ENCODE measurements at regions not wholly inside any gene's neighbourhood (a gene's known extent, or its start where the extent isn't known, plus 50 kb on each side); places are given as distances from the start of the nearest gene placed in this dataset.

DNA sequence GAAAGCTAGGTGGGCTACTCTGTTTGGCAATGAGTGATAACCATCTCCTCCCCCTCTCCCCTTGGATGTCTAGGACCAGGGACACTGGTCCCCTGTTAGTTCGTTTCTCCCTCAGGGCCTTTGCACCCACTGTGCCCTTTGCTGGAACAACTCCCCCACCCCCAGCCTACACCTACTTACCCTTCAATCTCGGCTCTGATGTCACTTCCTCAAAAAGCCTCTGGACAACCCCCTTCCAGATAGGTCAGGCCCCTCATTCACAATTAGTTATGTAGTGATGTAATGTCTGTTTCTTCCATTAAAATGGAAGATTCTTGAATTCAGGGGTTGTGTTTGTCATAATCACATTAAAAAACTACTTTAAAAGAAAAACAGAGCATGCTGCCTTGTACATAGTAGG lies 152.9 kb downstream of the SNX10 start:
- no peaks in the 10 kb centered on the region for H3K9me3 Mint-ChIP-seq
- H3K27me3 Mint-ChIP-seq (ENCODE audit: low read depth), result peaks cover 14% of the 10 kb centered on the region
- no peak overlapping the region for H3K4me3 Mint-ChIP-seq
- H3K27ac Mint-ChIP-seq, result no peak overlapping the region
- H3K4me1 Mint-ChIP-seq (ENCODE audit: low read depth), result no peaks in the 10 kb centered on the region
- DNase-seq (ENCODE audit: low spot score), result no peak
- H3K36me3 Mint-ChIP-seq (ENCODE audit: low read depth), result no peaks in the 10 kb centered on the region

DNA sequence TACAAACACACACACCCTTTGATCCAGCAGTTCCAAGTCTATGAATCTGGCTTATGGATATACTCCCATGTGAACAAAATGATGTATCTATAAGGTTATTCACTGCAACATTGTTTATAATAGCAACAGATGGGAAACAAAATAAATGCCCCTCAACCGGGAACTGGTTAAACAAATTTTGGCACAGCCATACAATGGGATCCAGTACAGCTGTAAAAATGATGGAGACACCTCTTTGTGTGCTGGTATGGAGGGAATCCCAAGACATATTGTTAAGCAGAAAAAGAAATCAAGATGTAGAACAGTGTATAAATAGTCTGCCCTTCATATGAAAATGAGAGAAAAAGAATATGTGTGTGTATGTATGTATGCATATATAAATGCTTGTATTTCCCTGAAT lies 155.5 kb downstream of the SNX10 start:
- peaks cover 14% of the 10 kb centered on the region for H3K27me3 Mint-ChIP-seq (ENCODE audit: low read depth)
- no peak overlapping the region for H3K27ac Mint-ChIP-seq
- no peaks in the 10 kb centered on the region for H3K36me3 Mint-ChIP-seq (ENCODE audit: low read depth)
- no peaks in the 10 kb centered on the region for H3K4me1 Mint-ChIP-seq (ENCODE audit: low read depth)
- no peak for DNase-seq (ENCODE audit: low spot score)
- H3K4me3 Mint-ChIP-seq, result no peak overlapping the region
- no peaks in the 10 kb centered on the region for H3K9me3 Mint-ChIP-seq

DNA sequence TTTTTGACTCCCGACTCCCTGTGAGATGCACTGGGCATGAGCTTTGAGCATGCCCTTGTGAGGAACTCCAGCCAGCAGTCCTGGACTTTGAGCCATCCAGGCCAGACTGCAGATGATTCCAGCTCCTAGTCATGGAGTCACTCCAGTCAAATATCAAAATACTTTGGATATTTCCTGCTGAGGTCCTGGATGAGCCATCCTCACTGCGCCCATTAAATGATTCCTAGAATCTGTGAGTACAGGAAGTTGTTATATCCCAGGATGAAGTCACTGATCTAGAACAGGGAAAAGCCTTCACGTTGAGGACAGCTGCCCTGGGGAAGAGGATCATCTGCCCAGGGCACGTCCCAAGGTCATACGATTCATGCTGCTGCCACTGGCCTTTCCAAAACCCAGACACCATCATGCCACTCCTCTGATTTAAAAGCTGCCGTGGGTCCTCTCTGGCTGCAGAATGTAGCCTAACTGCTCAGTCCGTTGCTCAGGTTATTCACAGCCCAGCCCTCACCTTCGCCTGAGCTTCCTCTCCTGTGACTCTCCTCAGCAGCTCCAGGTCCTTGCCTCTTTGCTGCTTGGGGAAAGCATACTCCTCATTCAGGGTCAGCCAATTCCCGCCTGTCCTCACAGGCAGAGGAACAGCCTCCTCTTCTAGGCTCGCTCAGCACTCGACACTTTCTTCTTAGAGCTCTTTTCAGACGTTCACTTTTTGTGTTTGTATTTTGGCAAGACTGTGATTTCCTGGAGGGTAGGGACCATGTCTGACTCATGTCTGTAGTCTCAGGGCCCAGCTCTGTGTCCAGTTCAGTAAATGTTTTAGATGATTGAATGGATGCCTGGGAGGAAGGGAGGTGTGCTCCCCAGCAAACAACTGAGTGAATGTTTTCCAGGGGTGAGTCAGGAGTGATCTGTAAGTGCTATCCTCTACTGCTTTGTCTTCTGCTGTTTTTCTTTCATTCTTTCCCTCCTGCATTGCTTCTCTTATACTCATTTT lies 157.8 kb downstream of the SNX10 start:
- H3K27me3 Mint-ChIP-seq (ENCODE audit: low read depth), result peaks cover 14% of the 10 kb centered on the region
- no peak overlapping the region for H3K4me3 Mint-ChIP-seq

DNA sequence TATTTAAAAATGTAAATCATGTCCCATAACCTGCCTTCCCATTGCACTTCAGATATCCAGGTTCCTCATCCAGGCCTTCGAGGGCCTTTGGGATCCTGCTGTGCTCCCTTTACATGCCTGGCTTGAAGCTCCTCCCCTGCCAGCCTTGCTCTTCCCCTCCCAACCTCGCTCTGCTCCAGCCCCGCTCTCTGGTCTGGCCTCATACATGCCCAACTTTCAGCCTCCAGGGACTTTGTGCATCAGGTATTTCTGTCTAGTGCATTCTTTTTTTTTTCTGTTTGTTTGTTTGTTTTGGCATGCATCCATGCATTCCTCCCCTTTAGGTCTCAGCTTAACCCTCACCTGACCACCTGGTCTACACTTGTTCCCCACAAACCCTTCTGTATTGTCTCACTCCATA lies 160.3 kb downstream of the SNX10 start:
- H3K36me3 Mint-ChIP-seq (ENCODE audit: low read depth), result no peaks in the 10 kb centered on the region
- H3K4me3 Mint-ChIP-seq, result no peak overlapping the region
- H3K27ac Mint-ChIP-seq, result no peak overlapping the region

More for the DNA sequence above, 157.8 kb downstream of the SNX10 start:
- H3K9me3 Mint-ChIP-seq, result no peaks in the 10 kb centered on the region
- H3K36me3 Mint-ChIP-seq (ENCODE audit: low read depth), result no peaks in the 10 kb centered on the region
- no peak overlapping the region for H3K27ac Mint-ChIP-seq
- no peaks in the 10 kb centered on the region for H3K4me1 Mint-ChIP-seq (ENCODE audit: low read depth)
- DNase-seq (ENCODE audit: low spot score), result no peak

GRCh38 chr7:26454180-26454579 lies 162.5 kb downstream of the SNX10 start:
- Mint-ChIP-seq H3K36me3 (ENCODE audit: low read depth) (no peaks in the 10 kb centered on the region), H3K4me1 (ENCODE audit: low read depth) (no peaks in the 10 kb centered on the region), H3K27ac (no peak overlapping the region), H3K4me3 (no peak overlapping the region), H3K27me3 (ENCODE audit: low read depth) (peaks cover 2% of the 10 kb centered on the region), H3K9me3 (no peaks in the 10 kb centered on the region)
- no peak for DNase-seq (ENCODE audit: low spot score)

More for the DNA sequence above, 160.3 kb downstream of the SNX10 start:
- no peak for DNase-seq (ENCODE audit: low spot score)
- no peaks in the 10 kb centered on the region for H3K9me3 Mint-ChIP-seq
- H3K4me1 Mint-ChIP-seq (ENCODE audit: low read depth), result no peaks in the 10 kb centered on the region
- peaks cover 7% of the 10 kb centered on the region for H3K27me3 Mint-ChIP-seq (ENCODE audit: low read depth)

DNA sequence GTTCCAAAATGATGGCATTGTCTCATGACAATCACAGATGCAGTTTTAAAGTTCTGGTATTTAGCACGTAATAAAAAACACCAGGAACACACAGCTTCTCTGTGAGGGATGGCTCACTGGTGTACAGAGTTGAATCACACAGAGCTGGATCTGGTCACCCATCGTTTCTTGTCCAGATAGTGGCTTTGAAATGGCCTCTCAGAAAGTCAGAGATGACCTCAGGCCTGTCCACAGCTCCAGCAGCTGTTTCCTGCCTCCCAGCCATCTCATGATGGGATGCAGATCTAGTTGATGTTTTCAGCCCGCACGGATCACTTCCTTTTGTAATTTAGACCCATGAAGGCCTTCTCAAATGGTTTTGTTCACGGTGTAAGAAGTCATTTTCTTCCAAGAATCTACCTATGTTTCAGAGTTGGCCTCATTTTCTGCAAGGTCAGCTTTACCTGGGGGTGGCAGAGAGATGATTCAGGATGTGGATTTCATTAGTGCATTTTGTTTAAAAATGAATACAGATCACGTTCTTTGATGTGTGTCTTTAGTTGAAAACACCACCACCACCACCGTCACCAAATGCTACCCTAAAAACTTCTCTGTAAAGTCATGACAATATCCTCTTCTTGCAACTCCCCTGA lies 166.2 kb downstream of the SNX10 start:
- Mint-ChIP-seq H3K27ac (no peak overlapping the region), H3K27me3 (ENCODE audit: low read depth) (peaks cover 7% of the 10 kb centered on the region), H3K9me3 (no peaks in the 10 kb centered on the region), H3K4me3 (no peak overlapping the region), H3K36me3 (ENCODE audit: low read depth) (no peaks in the 10 kb centered on the region), H3K4me1 (ENCODE audit: low read depth) (no peaks in the 10 kb centered on the region)
- DNase-seq (ENCODE audit: low spot score), result no peak

DNA sequence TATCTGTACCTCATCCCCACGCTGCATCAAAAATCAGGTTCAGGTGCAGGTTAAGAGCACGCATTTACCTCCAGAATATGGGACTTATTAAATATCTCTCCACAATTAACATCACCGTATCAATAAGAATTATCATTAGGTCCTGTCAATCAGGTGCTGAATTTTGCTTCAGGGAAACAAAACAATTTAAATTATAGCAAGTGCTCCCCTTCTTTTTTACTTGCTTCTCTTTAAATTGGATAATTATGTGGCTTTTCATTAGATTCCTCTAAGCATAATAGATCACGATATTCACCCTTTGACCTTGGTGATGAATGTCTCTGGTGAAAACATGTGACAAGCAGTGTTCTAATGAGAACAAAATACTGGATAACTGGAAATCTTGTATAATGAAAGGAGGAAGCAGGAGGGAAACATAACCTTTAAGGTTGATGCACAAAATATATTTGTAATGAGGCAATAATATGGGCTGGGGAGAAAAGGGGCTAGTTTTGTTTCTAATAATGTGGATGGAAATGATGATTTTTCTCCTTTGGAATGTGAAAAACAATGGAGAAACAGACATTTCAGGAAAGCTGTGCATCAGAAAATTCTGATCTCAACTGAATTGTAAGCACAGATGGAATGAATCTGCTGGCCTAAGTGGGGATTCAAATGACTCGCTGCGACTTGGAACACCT lies 166.9 kb downstream of the SNX10 start:
- Mint-ChIP-seq H3K4me3 (no peak overlapping the region), H3K36me3 (ENCODE audit: low read depth) (no peaks in the 10 kb centered on the region), H3K4me1 (ENCODE audit: low read depth) (no peaks in the 10 kb centered on the region), H3K27ac (no peak overlapping the region), H3K27me3 (ENCODE audit: low read depth) (peaks cover 7% of the 10 kb centered on the region), H3K9me3 (no peaks in the 10 kb centered on the region)
- DNase-seq (ENCODE audit: low spot score), result no peak

GRCh38 chr7:26459540-26460193 lies 168.0 kb downstream of the SNX10 start:
- Mint-ChIP-seq H3K27ac (no peak overlapping the region), H3K27me3 (ENCODE audit: low read depth) (peaks cover 7% of the 10 kb centered on the region), H3K4me1 (ENCODE audit: low read depth) (no peaks in the 10 kb centered on the region), H3K4me3 (no peak overlapping the region), H3K36me3 (ENCODE audit: low read depth) (no peaks in the 10 kb centered on the region), H3K9me3 (no peaks in the 10 kb centered on the region)
- no peak for DNase-seq (ENCODE audit: low spot score)

GRCh38 chr7:26460351-26461085 lies 168.9 kb downstream of the SNX10 start:
- Mint-ChIP-seq H3K27ac (no peak overlapping the region), H3K27me3 (ENCODE audit: low read depth) (peaks cover 7% of the 10 kb centered on the region), H3K4me1 (ENCODE audit: low read depth) (no peaks in the 10 kb centered on the region), H3K4me3 (no peak overlapping the region), H3K9me3 (no peaks in the 10 kb centered on the region), H3K36me3 (ENCODE audit: low read depth) (no peaks in the 10 kb centered on the region)
- no peak for DNase-seq (ENCODE audit: low spot score)

DNA sequence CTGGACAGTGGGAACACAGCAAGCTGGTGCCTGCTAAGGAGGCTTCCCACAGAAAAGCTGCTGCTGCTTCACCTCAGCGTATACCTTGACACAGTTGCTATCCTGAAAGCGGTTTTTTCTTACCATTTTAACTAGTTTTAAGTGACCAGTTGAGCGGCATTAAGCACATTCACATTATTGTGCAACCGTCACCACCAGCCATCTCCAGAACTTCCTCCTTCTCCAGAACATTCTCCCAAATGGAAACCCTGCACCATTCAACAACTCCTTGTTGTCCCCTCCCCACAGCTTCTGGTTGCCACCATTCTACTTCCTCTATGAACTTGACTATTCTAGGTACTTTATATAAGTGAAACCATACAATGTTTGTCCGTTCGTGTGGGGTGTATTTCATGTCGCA lies 169.9 kb downstream of the SNX10 start:
- Mint-ChIP-seq H3K27ac (no peak overlapping the region), H3K4me1 (ENCODE audit: low read depth) (no peaks in the 10 kb centered on the region), H3K9me3 (no peaks in the 10 kb centered on the region), H3K36me3 (ENCODE audit: low read depth) (no peaks in the 10 kb centered on the region), H3K4me3 (no peak overlapping the region), H3K27me3 (ENCODE audit: low read depth) (peaks cover 7% of the 10 kb centered on the region)
- no peak for DNase-seq (ENCODE audit: low spot score)

- DNase-seq (ENCODE audit: low spot score), result no peak
- no peaks in the 10 kb centered on the region for H3K9me3 Mint-ChIP-seq
- no peaks in the 10 kb centered on the region for H3K36me3 Mint-ChIP-seq (ENCODE audit: low read depth)
- H3K27ac Mint-ChIP-seq, result no peak overlapping the region
- H3K4me1 Mint-ChIP-seq (ENCODE audit: low read depth), result no peaks in the 10 kb centered on the region
- H3K27me3 Mint-ChIP-seq (ENCODE audit: low read depth), result peaks cover 2% of the 10 kb centered on the region
- no peak overlapping the region for H3K4me3 Mint-ChIP-seq
These were observed 174.3 kb downstream of the SNX10 start for GRCh38 chr7:26466007-26466406.

DNA sequence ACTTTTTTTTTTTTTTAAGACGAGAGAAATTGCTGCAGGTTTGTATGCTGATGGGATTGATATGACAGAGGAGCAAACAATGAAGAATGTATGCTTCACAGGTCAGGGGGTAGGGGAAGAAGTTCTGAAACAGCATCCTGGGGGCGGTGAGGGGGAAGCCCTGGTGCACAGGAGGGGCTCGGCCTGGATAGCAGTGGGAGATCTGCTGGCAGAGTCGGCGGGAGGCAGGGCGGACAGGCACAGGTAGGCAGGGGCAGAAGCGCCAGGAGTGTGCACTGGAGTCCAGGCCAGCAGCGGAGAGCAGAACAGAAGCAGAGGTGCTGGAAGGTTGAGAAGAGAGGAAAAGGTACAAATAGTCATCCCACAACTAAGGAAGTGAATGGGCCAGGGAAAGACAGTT lies 175.4 kb downstream of the SNX10 start:
- Mint-ChIP-seq H3K9me3 (no peaks in the 10 kb centered on the region), H3K4me3 (no peak overlapping the region), H3K36me3 (ENCODE audit: low read depth) (no peaks in the 10 kb centered on the region)

GRCh38 chr7:26467541-26467940 lies 175.9 kb downstream of the SNX10 start:
- Mint-ChIP-seq H3K4me1 (ENCODE audit: low read depth) (no peaks in the 10 kb centered on the region), H3K9me3 (no peaks in the 10 kb centered on the region), H3K27ac (no peak overlapping the region), H3K36me3 (ENCODE audit: low read depth) (no peaks in the 10 kb centered on the region), H3K27me3 (ENCODE audit: low read depth) (no peaks in the 10 kb centered on the region), H3K4me3 (no peak overlapping the region)
- DNase-seq (ENCODE audit: low spot score), result no peak

More for the DNA sequence above, 175.4 kb downstream of the SNX10 start:
- H3K27ac Mint-ChIP-seq, result no peak overlapping the region
- H3K27me3 Mint-ChIP-seq (ENCODE audit: low read depth), result no peaks in the 10 kb centered on the region
- H3K4me1 Mint-ChIP-seq (ENCODE audit: low read depth), result no peaks in the 10 kb centered on the region
- no peak for DNase-seq (ENCODE audit: low spot score)

All from T-helper 2 cell treated with Interferon-gamma antibody and Interleukin-4, amounts not matched to agents 5 μg/mL and 100 μg/mL, for 36 hours (primary cell).